HG02623 (cell line): ENCODE measurements at regions not wholly inside any gene's neighbourhood (a gene's known extent, or its start where the extent isn't known, plus 50 kb on each side); places are given as distances from the start of the nearest gene placed in this dataset.

ENCODE experiments used
- ATAC-seq: cut with Tn5 transposase; IDR thresholded peaks from one replicate; pipeline ENCODE4 v1.9.1; 2021; ENCODE audit warnings: moderate library complexity; ENCODE audit not compliant: unreplicated experiment

DNA sequence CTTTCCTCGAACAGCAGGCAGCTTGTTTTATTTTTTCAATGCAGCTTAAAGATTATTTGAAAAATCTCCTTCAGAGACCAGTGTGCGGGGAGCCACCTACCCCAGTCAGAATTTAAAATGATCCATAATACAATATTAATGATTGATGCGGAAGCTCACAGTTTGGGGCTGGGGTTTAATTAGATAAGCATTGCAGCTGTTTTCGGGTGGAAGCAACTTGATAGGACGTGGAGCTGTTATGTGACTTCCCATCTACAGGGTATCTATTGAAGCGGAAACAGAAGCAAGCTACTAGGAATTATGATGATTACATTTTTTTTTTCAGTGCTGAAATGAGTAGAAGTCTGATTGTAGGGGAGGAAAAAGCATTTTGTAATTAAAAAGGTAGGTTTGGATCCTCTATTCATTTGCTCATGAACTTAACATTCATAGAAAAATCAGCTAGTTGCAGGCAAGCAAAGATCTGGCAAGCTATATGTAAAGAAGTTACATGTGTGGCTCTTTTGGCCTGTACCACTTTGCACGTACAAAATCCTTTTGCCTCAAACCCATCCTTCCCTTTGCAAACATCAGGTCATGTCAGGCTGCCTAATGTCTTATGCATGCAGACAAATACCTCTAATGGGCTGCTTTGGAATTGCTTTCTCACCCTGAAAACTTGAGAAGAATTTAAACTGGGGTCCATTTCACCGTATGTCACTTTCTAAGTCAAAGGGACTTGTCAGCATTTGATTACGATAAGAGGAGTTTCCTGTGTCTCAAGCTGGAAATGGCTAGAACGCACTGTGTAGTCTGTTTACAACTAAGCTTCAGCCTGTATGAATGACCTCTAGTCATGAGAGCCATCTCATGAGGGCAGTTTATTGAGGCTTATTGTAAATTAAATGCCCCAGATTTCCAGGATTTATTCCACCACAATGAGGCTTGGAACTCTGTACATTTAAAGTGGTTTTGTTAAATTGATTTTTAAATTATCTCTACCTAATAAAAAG, 267.1 kb upstream of the TMTC4 start:
- no peak for ATAC-seq

DNA sequence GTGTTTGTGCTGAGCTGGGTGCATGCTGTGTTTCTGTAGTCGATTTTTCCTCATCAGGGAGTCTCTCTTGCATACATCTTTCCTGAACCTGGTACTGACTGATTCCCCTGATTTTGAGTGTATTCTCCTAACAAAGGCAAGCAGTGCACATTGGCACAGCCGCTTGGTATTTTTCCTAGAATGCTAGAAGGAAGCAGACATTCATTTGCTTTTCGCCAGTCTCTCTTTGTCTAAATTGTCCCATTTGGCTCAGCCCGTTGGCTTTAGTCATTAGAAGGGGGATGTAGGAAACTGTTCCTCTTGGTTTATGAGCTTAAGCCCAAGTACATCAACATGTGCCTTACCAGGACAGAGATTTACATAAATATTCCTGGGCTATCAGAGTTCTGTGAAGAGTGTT, 266.1 kb upstream of the TMTC4 start:
- ATAC-seq = no peak

DNA sequence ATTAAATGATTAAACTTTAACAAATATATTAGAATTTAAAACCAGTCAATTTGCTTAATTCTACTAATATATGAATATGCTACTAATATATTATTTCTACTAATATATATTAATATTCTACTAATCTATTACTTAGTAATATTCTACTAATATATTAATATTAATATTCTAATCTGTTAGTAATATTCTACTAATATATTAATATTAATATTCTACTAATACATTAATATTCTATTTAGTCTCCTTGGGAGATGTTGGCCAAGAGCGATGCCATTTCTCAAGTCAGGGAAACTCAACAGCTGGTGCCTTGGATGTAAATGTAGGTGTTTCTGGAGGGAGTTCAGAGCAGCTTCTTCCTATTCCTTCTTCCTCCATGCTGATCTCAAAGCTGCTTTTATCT, 259.2 kb upstream of the TMTC4 start:
- ATAC-seq = no peak

DNA sequence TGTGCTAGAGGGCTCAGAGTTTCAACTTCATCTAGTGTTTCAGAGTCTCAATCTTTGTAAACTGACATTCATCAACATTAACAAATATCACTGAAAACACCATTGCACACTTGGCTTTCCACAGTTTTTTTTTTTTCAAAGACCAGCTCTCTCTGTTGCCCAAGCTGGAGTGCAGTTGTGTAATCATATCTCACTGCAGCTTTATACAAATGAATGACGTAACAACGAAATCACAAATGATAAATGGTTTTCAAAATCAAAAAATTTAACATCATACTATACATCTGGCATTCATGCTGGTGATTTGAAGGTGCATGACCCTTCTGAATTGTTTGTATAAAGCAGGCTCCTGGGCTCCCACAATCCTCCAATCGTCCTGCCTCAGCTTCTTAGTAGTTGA, 248.0 kb upstream of the TMTC4 start:
- ATAC-seq = no peak

DNA sequence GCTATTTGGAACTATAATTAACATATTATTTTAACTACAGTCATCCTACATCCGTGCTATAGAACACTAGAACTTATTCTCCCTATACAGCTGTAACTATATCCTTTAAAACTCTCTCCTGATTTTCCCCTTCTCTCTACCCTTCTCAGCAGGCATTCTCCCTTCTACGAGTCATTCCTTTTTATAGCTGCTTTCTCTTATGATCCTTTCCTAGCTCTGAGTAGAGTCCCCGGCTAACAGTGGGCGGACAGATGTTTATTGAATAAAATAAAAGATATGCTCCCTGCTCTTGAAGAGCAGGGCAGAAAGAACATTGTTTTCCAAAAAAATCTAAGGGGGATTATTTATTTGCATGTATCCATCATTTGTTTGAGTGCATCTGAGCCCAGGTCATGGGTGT, 246.5 kb upstream of the TMTC4 start:
- no peak for ATAC-seq

DNA sequence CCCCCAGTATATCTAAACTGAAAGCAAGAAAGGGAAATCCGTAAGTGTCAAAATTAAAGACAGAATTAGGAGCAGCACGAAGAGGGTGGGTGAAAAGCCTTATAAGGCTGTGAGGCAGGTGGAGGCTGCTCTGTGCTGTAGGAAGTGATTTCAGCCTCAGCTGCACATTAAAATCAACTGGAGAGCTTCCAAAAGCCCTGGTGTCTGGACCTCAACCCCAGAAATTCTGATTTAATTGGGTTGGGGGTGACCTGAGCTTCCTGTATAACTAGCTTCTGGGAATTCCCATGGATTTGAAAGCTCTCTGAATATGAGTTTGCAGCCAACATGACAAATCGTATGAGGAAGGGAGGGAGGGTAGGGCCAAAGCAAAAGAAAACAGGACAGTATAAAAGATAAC, 242.4 kb upstream of the TMTC4 start:
- ATAC-seq = no peak

DNA sequence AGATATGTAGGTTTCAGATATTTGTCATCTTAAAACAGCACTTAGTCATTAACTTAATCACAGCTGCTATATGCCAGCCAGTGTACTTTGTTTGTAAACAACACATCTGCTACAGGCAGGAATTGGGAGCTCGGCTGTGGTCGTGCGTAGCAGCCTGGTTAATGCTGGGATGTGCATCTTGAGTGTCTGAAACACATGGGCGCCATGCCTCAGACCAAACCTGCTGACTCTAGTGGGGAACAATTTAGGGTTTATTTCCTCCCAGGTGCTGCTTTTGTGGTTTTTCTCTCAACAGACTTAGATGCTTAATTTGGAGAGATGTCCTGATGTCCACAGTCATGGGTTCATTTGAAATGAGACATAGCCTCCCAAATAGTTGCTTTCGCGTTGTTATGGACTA, 238.5 kb upstream of the TMTC4 start:
- ATAC-seq = no peak

DNA sequence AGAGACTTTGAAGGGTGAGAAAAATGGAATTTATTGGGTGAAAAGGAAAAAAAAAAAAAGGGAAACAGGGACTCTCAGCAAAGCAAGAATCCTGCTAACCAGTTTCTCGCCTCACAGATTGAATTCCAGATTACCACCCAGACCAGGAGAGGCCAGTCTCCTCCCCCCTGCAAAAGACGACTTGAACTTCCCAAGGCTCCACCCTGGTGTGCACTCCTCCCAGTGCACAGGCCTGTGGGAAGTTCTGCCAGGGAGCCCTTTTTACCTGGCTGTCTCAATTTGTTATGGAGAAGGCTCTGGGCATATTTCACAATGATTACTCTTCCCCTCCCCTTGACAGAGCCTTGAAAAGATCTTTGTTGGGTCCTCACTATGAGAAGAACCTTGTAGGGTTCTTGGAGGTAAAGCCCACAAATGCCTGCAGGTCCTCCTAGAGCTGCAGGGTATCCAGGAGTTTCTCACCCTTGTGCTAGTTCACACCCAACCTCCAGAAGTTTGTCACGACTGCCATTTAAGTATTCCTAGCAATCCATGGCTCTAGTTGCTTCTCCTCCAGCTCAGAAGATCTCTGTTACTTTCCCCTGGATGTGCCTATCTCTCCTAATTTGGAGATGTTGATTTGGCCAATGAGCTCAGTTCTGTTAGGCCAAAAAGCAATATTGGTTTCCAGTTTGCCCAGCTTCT, 229.8 kb upstream of the TMTC4 start:
- no peak for ATAC-seq

DNA sequence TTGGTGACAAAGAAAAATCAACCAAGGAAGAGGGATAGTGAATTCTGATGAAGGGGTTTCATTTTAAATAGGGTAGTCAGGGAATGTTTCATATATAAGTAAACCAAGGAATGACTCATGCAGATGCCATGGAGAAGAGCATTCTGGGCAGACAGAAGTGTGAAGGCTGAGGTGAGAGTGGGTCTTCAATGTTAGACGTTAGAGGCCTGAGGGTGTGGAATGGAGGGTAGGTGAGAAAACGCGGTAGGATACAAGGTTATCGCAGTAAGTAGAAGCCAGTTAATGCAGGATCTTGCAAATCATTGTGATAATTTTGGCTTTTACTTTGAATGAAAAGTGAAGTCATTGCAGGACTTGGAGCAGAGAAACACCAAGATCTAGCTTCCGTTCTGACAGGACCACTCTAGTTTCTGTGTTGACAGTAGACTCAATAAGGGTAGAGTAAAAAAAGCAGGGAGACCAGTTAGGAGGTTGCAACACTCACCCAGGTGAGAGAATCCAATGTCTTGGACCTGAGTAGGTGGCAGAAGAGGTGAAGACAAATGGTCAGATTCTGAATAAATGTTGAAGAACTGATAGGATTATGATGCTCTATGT, 225.2 kb upstream of the TMTC4 start:
- no peak for ATAC-seq

DNA sequence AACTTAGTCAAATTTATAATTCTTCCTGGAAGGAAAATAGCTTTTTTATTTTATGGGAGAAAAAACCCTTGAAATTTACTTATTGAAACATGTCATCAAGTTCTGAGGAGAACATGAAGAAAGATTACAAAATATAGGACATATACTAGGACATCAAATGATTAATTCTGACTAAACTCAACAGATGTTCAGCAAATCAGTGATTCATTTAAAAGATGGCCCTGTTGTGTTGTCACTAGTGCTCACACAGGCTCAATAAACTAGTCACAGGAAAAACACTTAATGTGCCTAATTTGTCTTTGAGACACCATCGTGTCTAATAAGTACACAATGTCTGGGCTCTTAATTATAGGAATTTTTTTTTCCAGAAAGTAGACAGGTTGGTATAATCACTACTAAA, 223.8 kb upstream of the TMTC4 start:
- ATAC-seq = no peak

DNA sequence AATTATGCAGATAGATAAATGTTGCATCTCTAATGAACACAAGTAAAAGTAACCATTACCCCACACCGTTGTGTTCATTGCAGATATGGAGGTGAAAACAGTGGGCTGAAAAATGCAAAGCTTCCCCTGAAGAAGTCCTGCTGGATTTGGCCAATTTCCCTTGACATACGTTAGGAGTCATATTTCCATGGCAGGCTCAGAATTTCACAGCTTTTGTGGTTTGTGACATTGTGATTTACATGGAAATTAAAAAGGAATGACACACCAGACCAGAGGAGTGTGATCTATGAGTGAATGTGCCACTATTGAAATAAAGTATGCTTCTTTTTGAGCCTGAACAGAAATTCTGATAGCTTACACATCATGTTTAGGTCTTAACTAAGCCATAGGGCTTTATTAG, 221.1 kb upstream of the TMTC4 start:
- ATAC-seq = no peak

DNA sequence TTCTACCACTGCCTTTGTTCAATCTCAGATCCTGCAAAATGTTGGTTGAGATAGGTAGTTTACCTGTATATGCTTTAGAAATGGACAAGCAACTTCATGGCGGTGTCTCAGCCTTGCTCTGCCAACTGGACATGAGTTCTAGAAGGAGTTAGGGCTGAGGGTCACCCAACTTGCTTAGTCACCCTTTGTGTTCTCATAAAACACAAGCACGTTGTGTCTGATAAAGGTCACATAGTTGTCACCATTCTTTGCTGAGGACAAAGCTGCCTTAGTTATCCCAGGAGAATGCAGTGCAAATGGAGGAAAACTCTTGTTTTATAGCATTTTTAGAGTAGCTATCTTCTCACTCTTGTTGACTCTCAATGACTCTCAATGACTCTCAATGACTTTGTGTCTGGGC, 218.4 kb upstream of the TMTC4 start:
- no peak for ATAC-seq

DNA sequence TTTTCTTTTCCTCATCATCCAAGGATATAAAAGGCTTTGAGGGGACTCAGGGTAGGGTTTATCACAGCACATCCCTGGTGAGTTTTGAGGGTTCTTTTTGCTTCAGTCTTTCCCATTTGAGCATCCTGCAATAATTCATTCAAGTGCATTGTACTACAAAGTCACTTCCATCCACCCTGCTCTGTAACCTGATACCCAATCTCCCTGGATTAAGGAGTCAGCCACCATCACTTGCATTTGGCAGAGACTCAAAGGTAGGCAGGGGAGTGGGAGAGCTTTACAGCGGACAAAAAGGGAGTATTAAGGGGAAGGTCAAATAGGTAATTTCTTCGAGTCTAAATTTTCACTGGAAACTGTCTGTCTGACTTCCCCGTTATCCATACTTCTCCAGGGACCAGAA, 216.1 kb upstream of the TMTC4 start:
- no peak for ATAC-seq

DNA sequence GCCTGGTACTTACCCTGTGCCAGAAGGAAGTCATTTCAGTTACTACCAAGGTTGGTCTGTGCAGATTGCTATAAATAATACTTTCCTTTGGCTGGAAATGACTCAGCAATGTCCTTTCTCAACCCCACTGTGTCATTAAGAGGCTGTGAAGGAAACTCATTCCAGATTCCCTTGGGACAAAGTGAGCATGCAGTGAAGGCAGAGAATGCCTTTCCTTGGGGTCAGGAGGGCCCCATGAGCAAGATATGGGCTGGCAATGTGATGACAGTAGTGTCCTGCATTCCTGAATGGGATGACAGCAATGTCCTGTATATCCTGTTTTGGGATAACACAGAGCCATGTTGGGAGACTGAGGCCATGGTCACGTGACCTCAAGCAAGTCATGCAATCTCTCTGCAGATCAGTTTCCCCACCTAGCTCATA, 213.1 kb upstream of the TMTC4 start:
- no peak for ATAC-seq

DNA sequence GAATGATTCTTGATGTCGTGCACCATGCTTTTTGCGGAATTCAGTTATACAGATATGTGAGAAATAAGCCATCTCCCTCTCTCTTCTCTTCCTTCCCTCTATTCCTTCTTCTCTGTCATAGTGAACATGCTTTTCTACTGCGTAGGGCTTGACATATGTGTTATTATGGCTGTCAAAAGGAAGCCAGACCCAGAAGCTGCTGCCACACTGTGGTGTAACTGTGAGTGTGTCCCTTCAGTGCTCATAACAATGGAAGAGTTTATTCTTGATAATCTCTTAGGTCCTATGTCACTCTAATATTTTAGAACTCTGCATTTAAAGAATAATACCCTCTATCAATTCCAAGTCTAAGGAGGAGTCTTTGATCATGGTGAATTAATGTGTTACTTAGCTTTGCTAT, 208.9 kb upstream of the TMTC4 start:
- ATAC-seq = no peak

DNA sequence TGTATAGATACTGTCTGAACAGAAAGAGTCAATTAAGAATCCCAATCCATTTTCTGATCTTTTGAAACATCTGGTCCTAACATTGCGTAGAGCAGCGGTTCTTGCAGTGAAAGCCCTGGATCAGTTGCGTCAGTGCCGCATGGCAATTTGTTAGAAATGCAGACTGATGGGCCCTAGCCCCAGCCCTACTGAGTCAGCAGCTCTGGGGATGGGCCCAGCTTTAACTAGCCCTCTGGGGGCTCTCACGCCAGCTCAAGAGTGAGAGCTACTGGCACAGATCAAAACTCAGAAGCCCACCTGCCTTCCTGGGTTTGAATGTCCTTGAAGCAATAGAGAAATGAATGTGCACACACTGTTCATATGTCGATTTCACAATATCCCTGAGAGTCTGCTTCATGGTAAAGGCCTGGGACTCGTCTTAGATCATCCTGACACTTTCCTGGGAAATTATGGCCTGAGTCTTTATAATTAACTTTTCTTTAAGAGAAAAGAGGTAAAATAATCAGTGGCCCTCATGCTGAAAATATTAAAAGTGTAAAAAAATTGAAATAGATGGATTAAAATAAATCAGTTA, 206.8 kb upstream of the TMTC4 start:
- no peak for ATAC-seq

DNA sequence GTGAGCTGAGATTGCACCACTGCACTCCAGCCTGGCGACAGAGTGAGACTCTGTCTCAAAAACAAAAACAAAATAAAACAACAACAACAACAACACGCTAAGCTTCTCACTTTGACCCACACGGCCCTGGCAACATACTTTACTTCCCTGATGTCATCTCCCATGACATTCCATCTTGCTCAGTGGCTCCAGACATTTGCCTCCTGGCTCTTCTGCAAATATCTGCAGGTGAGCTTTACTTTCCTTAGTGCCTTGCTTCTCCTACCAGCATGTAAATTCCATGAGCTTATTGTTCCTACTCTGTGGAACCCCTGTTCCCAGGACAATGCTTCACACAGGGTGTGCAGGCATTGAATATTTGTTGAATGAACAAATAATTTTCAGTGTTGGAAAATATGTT, 205.6 kb upstream of the TMTC4 start:
- ATAC-seq = no peak

DNA sequence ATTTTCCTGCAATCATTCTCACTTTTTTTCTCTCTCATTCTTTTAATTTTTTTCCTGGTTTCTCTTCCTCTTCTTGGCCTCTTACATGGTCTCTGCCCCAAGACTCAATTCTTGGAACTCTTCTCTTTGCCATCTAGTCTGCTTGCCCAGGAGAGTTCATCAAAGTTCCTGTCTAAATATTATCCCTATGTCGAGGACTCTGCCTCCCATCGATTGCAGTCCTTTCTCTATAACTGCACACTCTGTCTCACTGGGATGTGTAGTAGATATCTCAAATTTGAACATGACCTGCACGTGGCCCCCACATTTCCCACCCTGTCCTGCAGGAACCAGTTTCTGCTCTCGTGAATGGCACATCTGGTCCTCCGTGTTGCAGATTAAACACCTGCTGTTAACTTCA, 204.7 kb upstream of the TMTC4 start:
- no peak for ATAC-seq

DNA sequence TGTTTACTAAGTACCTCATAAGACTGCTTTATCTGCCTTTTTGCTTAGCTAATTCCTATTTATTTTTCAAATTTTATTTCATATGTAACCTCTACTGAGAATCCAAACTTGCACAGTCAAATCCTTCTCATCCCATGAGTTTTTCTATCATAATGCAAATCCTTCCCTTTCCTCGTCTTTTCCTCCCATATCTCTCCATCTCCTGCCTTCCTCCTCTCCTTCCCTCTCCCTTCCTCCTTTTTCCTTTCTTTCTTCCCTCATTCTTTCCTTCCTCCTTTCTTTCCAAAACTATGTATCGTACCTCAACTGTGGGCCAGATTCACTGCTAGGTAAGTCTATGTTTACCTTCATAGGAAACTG, 201.4 kb upstream of the TMTC4 start:
- ATAC-seq = no peak

DNA sequence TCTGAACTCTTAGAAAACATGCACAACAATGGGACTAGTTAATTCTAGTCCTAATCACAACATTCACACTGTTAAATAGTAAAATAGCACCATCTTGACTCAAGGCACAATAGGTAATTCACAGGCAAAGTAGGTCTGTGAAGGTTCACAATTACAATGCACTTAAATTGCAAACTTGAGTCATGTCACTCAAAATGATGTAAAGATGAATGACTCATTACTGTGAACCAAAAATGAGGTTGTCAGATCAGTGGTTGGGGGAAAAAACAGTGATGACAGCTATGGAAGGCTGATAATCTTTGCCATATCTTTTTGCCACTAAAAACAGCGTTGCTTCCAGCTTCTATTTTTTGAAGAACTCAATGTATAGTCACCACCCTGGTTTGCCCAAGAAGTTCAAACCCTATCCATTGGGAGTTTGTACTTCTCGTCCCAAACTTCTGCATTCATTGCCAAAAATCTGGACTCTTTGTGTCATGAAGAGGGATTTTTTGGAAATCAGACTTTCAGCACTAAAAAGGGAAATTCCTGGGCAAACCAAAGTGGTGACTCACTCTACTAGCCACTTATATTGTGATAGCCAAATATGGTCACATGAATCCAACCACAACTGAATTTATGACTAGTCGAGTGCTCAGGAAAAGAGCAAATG, 200.9 kb upstream of the TMTC4 start:
- ATAC-seq = peak; percentile 60

DNA sequence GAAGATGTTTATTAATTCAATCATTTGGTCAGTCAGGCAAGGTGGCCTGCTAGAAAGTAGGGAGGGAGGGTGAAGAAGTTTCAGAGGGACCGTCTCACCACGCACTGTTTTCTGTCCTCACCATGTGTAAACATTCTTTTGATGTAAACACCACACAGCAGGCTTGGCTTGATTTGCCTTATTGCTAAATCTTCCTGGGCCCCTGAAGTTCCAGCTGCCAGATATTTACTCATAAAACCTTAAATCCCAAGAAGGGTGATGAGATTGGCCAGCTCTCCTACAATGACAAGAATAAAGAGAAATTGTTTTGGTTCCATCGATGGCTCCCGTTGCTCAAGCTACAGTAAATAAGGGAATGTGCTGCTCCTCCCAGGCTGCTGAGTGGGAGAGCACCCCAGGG, 198.2 kb upstream of the TMTC4 start:
- ATAC-seq = no peak
